Nephron (organoid): ENCODE measurements at regions not wholly inside any gene's neighbourhood (a gene's known extent, or its start where the extent isn't known, plus 50 kb on each side); places are given as distances from the start of the nearest gene placed in this dataset.
"Not testable (repeated sequence)": the region's sequence is repeated elsewhere in the genome, so short reads cannot be mapped to it uniquely, and the experiment has no call there.

Source experiments
- H3K27ac Mint-ChIP-seq, 3 experiments: 2 replicates each; pipeline ENCODE4 v1.8.0; 2020; ENCODE audit warnings: mixed read lengths in 3 of 3, mild to moderate bottlenecking in 2 of 3, moderate library complexity in 1 of 3
- H3K27me3 Mint-ChIP-seq: 2 replicates; pipeline ENCODE4 v1.8.0; 2021; ENCODE audit warnings: low read depth, mild to moderate bottlenecking, moderate library complexity, mixed read lengths
- H3K36me3 Mint-ChIP-seq: 2 replicates; pipeline ENCODE4 v1.8.0; 2020; ENCODE audit warnings: low read depth, mixed read lengths
- H3K4me1 Mint-ChIP-seq: 2 replicates; pipeline ENCODE4 v1.8.0; 2020; ENCODE audit warnings: mixed read lengths
- H3K4me3 Mint-ChIP-seq, 3 experiments: 2 replicates each; pipeline ENCODE4 v1.8.0; 2020; ENCODE audit warnings: mild to moderate bottlenecking in 3 of 3, mixed read lengths in 3 of 3, moderate library complexity in 2 of 3
- H3K9me3 Mint-ChIP-seq: 2 replicates; pipeline ENCODE4 v1.8.0; 2020; ENCODE audit warnings: mixed read lengths
- CTCF ChIP-seq, 3 experiments: fragments of 200-600 bp; sonication (generic); IDR thresholded peaks; one replicate each; pipeline ENCODE4 v1.5.0; 2021; ENCODE audit warnings: antibody characterized with exemption in 3 of 3; ENCODE audit not compliant: unreplicated experiment in 3 of 3

- Mint-ChIP-seq H3K27me3 (peaks cover 2% of the 10 kb centered on the region), H3K36me3 (no peaks in the 10 kb centered on the region), H3K9me3 (peaks cover 19% of the 10 kb centered on the region), H3K27ac (no peak overlapping the region), H3K4me1 (no peaks in the 10 kb centered on the region), H3K4me3 (no peak overlapping the region)
- no peak for TF ChIP-seq CTCF (IDR thresholded peaks at IDR 0.05; ENCODE audit: unreplicated experiment in 3 of 3)
These were observed 52.0 kb upstream of the CPM start for GRCh38 chr12:68984796-68985573.

GRCh38 chr12:68997526-68997925 lies 64.6 kb upstream of the CPM start:
- H3K4me3 Mint-ChIP-seq, H3K36me3 Mint-ChIP-seq: not testable (repeated sequence)
- H3K9me3 Mint-ChIP-seq: peaks cover 31% of the 10 kb centered on the region

GRCh38 chr12:68998041-68998440 lies 65.1 kb upstream of the CPM start:
- no peak for TF ChIP-seq CTCF (IDR thresholded peaks at IDR 0.05; ENCODE audit: unreplicated experiment in 3 of 3)
- H3K4me1 Mint-ChIP-seq: no peaks in the 10 kb centered on the region
- H3K27ac Mint-ChIP-seq: no peak overlapping the region
- peaks cover 3% of the 10 kb centered on the region for H3K36me3 Mint-ChIP-seq
- peaks cover 31% of the 10 kb centered on the region for H3K9me3 Mint-ChIP-seq
- no peaks in the 10 kb centered on the region for H3K27me3 Mint-ChIP-seq
- H3K4me3 Mint-ChIP-seq: no peak overlapping the region

More at GRCh38 chr12:68997526-68997925, 64.6 kb upstream of the CPM start:
- H3K27ac Mint-ChIP-seq, H3K27me3 Mint-ChIP-seq, H3K4me1 Mint-ChIP-seq: not testable (repeated sequence)

GRCh38 chr12:69000074-69000473 lies 67.1 kb upstream of the CPM start:
- Mint-ChIP-seq H3K36me3 (peaks cover 3% of the 10 kb centered on the region), H3K27me3 (no peaks in the 10 kb centered on the region), H3K4me3 (no peak overlapping the region), H3K4me1 (peaks cover 3% of the 10 kb centered on the region), H3K9me3 (peaks cover 22% of the 10 kb centered on the region), H3K27ac (no peak overlapping the region)
- no peak for TF ChIP-seq CTCF (IDR thresholded peaks at IDR 0.05; ENCODE audit: unreplicated experiment in 3 of 3)

GRCh38 chr12:69000540-69001243 lies 67.7 kb upstream of the CPM start:
- H3K27me3 Mint-ChIP-seq: no peaks in the 10 kb centered on the region
- peaks cover 9% of the 10 kb centered on the region for H3K4me1 Mint-ChIP-seq
- no peak for TF ChIP-seq CTCF (IDR thresholded peaks at IDR 0.05; ENCODE audit: unreplicated experiment in 3 of 3)
- H3K36me3 Mint-ChIP-seq: peaks cover 3% of the 10 kb centered on the region
- peak overlapping the region; percentile 18 to 87 (median 20) for H3K27ac Mint-ChIP-seq
- H3K9me3 Mint-ChIP-seq: peaks cover 22% of the 10 kb centered on the region
- H3K4me3 Mint-ChIP-seq: no peak overlapping the region

GRCh38 chr12:69001251-69001650 lies 68.3 kb upstream of the CPM start:
- TF ChIP-seq CTCF (IDR thresholded peaks at IDR 0.05; ENCODE audit: unreplicated experiment in 3 of 3): no peak
- H3K4me3 Mint-ChIP-seq: no peak overlapping the region
- no peaks in the 10 kb centered on the region for H3K27me3 Mint-ChIP-seq
- peaks cover 22% of the 10 kb centered on the region for H3K9me3 Mint-ChIP-seq
- peak overlapping the region; percentile 18 to 87 (median 20) for H3K27ac Mint-ChIP-seq
- H3K36me3 Mint-ChIP-seq: peaks cover 3% of the 10 kb centered on the region
- H3K4me1 Mint-ChIP-seq: peaks cover 15% of the 10 kb centered on the region
